ENCODE measurements at regions not wholly inside any gene's neighbourhood (a gene's known extent, or its start where the extent isn't known, plus 50 kb on each side); places are given as distances from the start of the nearest gene placed in this dataset.

- DNase-seq (ENCODE audit: low read depth) = no peak
Measured at GRCh38 chr1:229063154-229063773, 207.6 kb upstream of the RAB4A start.

DNA sequence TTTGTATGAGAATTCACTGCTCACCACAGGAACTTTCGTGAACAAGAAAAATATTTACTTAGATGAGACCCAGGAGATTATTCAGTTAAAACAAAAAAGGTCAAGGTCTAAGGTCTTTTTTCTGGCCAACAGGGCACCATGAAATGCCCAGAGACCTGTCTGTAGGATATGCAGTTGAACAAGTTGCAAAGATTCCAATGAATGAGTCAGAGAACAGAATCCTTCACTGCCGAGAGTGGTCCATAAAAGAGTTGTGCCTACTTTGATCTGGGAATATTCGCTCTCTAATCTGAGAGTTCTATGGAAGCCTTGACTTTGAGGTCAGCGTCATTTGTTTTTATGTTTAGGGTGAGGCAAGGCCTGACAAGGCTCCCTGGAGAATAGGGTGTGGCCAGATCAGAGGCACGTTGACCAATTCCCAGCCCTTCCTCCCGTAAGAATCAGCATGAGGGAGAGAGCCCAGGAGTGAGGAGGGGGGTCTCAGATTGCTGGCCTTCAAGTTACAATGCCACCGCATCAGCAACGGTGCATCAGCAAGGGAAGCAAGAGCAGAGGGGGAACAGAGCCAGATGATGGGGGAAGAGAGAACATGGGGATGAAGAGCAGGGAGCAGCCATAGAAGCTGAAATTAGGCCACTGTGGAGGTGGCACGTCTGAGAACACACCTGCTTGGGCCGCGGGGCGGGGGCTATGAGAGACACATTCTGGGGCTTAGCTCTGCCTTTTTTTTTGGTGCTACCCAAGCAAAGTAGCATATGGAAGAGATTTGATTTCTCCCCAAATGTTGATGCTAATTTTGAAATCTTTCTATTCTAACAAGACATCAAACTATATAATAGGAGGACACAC lies 206.4 kb upstream of the RAB4A start:
- DNase-seq (ENCODE audit: low read depth) = no peak

GRCh38 chr1:229065613-229066012 lies 205.3 kb upstream of the RAB4A start:
- DNase-seq (ENCODE audit: low read depth) = no peak

GRCh38 chr1:229066591-229066990 lies 204.3 kb upstream of the RAB4A start:
- DNase-seq (ENCODE audit: low read depth) = no peak

- no peak for DNase-seq (ENCODE audit: low read depth)
Measured at GRCh38 chr1:229067546-229067945, 203.4 kb upstream of the RAB4A start.

GRCh38 chr1:229068270-229068987 lies 202.5 kb upstream of the RAB4A start:
- no peak for DNase-seq (ENCODE audit: low read depth)

DNA sequence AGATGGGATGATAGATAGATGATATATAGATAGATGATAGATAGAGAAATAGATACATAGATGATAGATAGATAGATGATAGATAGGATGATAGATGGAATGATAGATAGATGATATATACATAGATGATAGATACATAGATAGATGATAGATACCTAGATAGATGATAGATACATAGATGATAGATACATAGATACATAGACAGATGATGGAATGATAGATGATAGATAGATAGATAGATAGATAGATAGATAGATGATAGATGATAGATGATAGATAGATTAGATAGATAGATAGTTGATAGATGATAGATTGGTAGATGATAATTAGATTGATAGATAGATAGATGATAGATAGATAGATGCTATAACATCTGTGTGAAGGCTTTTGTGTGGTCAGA lies 201.7 kb upstream of the RAB4A start:
- no peak for DNase-seq (ENCODE audit: low read depth)

DNA sequence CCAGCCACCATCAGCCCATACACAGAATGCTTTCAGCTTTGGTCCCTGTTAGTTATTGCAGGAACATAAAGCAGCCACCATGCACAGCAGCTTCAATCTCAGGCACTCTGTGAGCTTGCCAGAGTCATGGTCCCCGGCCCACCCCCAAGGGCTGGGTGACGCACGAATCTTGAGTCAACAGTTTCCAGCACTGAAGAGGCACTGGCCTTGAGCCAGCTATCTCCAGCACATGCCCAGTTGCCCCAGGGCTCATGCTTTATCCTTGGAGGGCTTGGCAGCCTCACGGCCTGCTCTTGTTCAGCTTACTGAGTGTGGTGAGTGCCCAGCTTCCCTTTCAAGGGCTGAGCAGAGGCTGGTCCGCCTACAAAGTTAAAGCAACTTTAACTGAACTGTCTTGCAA lies 200.7 kb upstream of the RAB4A start:
- no peak for DNase-seq (ENCODE audit: low read depth)

DNA sequence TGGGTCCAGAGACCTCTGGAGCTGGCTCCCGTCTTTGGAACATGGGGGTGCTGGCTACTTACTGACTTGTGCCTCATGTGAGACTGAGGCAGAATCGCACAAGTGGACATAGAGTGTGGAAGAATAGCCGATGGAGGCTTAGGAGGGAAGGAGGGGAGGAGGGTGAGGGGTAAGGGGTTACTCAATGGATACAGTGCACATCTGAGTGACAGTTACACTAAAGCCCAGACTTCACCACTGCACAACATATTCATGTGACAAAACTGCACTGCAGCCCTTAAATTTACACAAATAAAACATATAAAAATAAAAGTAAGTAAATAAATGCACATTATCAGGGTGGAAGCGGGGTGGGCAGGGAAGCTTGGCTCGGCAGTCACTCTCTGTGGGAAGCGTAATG lies 197.7 kb upstream of the RAB4A start:
- no peak for DNase-seq (ENCODE audit: low read depth)

- DNase-seq (ENCODE audit: low read depth) = no peak
Measured at GRCh38 chr1:229075217-229075616, 195.7 kb upstream of the RAB4A start.

DNA sequence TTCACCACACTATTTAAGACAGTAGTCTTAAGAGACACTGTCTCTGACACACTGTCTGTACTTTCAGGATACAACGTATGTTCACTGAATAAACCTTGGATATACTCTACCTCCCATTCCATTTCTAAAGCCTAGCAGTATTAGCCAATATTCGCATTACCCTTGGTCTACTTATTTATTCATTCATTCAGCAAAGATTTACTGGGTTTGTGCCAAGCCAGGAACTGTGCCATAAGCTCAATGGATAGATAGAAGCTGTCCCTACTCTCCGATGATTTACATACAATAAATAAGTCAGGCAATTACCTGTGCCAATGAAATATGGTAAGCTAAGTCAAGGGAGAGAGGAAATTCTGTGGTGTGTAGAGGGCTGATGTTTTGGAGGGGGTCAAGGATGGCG lies 195.2 kb upstream of the RAB4A start:
- DNase-seq (ENCODE audit: low read depth) = no peak

DNA sequence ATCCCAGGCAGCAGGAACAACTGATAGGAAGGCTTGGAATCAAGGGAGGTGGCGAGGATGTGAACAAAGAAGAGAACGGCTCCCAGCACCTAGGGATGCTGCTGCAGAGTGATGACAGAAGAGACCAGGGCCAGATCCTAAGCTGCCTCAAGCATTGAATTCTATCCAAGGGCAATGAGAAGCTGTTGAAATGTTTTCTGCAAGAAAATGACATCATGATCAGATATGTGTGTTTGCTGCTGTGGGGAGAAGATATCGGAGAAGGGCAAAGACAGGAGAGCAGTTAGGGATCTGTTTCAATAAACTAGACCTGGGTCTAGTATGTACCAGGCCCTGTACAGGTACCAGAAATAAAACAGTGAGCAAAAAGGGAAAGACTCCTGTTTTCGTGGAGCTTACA lies 194.7 kb upstream of the RAB4A start:
- DNase-seq (ENCODE audit: low read depth) = no peak

GRCh38 chr1:229079016-229079595 lies 191.8 kb upstream of the RAB4A start:
- no peak for DNase-seq (ENCODE audit: low read depth)

GRCh38 chr1:229080361-229080760 lies 190.6 kb upstream of the RAB4A start:
- DNase-seq (ENCODE audit: low read depth) = no peak

- DNase-seq (ENCODE audit: low read depth) = no peak
Measured at GRCh38 chr1:229085291-229085690, 185.6 kb upstream of the RAB4A start.

DNA sequence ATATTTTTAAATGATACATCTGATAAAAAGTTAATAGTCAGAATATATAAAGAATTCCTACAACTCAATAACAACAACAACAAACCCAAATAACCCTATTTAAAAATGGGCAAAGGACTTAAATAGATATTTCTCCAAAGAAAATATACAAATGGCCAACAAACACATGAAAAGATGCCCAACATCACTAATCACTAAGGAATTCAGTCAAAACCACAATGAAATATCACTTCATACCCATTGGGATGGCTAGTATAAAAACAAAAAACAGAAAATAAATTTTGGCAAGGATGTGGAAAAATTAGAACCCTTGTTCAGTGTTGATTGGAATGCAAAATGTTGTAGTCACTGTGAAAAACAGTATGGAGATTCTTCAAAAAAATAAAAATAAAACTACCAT lies 184.8 kb upstream of the RAB4A start:
- no peak for DNase-seq (ENCODE audit: low read depth)

- DNase-seq (ENCODE audit: low read depth) = no peak
Measured at GRCh38 chr1:229086686-229087085, 184.2 kb upstream of the RAB4A start.

GRCh38 chr1:229087339-229087738 lies 183.6 kb upstream of the RAB4A start:
- DNase-seq (ENCODE audit: low read depth) = no peak

GRCh38 chr1:229087906-229088305 lies 183.0 kb upstream of the RAB4A start:
- DNase-seq (ENCODE audit: low read depth) = no peak

- DNase-seq (ENCODE audit: low read depth) = no peak
Measured at GRCh38 chr1:229088711-229089110, 182.2 kb upstream of the RAB4A start.

DNA sequence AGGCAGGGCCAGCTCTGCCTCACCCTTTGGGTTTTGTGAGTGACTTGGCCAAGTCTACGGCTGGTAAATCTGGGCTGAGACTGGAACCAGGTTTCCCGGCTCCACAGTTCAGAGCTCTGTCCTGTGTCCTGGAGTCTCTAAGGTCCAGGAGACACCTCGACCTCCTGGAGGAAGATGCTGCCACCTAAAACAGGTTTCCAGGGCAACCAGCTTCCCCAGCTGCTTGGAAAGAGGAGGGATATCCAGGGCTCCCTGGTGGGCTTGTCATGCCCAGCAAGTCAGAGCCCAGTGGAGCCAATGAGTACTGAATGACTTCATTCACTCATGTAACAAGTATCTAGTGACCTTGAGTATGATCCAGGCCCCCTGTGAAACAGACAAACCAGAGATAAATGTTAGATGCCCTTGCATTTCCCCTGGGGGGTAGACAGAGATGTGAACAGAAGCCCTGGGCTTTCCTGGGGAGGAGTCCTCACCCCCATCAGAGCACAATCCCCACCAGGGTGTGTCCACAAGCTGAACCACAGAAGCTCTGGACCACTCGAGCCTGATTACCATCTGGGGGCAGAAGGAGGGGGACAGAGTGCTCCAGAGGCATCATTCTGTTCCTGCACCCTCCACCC lies 181.2 kb upstream of the RAB4A start:
- DNase-seq (ENCODE audit: low read depth) = no peak

GRCh38 chr1:229091721-229092136 lies 179.2 kb upstream of the RAB4A start:
- no peak for DNase-seq (ENCODE audit: low read depth)
